ENCODE measurements at regions not wholly inside any gene's neighbourhood (a gene's known extent, or its start where the extent isn't known, plus 50 kb on each side); places are given as distances from the start of the nearest gene placed in this dataset.
"Not testable (repeated sequence)": the region's sequence is repeated elsewhere in the genome, so short reads cannot be mapped to it uniquely, and the experiment has no call there.

DNA sequence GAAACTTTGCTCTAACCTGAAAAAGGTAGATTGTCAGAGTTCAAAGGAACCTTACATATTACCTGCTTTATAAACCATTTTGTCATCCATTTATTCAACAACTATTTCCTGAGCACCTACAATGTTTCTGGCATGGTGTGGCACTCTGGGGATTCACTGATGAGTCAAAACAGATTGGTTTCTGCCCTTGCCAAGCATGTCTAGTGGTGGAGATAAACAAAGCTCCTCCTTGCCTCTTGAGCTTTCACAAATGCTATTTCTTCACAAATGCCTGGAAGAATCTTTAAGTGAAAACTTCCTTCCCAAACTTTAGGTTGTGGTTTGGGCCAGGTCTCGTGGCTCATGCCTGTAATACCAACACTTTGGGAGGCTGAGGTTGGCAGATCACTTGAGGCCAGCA lies 85.1 kb upstream of the RELN start:
- DNase-seq (ENCODE audit: low spot score) = no peak
- ChIA-PET POLR2A (ENCODE audit: low non-redundant PET) (no interaction called here), CTCF (no interaction called here)
- H3K27ac ChIP-seq = no peak overlapping the region
- TF ChIP-seq, protein P1, sequence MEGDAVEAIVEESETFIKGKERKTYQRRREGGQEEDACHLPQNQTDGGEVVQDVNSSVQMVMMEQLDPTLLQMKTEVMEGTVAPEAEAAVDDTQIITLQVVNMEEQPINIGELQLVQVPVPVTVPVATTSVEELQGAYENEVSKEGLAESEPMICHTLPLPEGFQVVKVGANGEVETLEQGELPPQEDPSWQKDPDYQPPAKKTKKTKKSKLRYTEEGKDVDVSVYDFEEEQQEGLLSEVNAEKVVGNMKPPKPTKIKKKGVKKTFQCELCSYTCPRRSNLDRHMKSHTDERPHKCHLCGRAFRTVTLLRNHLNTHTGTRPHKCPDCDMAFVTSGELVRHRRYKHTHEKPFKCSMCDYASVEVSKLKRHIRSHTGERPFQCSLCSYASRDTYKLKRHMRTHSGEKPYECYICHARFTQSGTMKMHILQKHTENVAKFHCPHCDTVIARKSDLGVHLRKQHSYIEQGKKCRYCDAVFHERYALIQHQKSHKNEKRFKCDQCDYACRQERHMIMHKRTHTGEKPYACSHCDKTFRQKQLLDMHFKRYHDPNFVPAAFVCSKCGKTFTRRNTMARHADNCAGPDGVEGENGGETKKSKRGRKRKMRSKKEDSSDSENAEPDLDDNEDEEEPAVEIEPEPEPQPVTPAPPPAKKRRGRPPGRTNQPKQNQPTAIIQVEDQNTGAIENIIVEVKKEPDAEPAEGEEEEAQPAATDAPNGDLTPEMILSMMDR (conservative IDR thresholded peaks at IDR 0.05; ENCODE audit: low read depth) = no peak

DNA sequence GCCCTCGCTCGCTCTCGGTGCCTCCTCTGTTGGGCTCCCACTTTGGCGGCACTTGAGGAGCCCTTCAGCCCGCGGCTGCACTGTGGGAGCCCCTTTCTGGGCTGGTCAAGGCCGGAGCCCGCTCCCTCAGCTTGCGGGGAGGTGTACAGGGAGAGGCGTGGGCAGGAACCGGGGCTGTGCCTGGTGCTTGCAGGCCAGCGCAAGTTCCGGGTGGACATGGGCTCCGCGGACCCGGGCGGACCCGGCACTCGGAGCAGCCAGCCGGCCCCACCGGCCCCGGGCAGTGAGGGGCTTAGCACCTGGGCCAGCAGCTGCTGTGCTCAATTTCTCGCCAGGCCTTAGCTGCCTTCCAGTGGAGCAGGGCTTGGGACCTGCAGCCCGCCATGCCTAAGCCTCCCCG lies 82.2 kb upstream of the RELN start:
- POLR2A ChIA-PET (ENCODE audit: low non-redundant PET); CTCF ChIA-PET; DNase-seq (ENCODE audit: low spot score); H3K27ac ChIP-seq: not testable (repeated sequence)

GRCh38 chr7:104065491-104065890 lies 76.0 kb upstream of the RELN start:
- TF ChIP-seq, protein P1 (conservative IDR thresholded peaks at IDR 0.05; ENCODE audit: low read depth) = no peak
- no peak overlapping the region for H3K27ac ChIP-seq
- ChIA-PET CTCF (no interaction called here), POLR2A (ENCODE audit: low non-redundant PET) (no interaction called here)
- no peak for DNase-seq (ENCODE audit: low spot score)

DNA sequence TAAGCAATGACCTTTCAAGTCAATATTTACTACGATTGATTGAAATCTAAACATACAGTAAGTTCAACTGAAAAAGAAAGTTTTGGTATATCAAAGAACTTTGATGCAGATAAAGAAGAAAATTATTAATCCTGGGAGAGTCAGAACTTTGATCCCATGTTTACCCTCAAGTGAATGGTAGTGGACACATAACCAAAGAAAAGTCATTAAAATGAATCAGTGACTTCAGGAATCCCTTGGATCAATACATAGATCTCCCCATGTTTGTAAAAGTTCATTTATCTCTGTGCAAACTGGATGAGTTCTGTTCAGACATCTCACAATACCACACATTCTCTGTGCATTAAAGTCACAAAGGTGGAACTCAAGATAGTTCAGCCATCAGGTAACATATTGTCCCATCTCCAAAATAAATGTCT lies 75.5 kb upstream of the RELN start:
- ChIA-PET CTCF (no interaction called here), POLR2A (ENCODE audit: low non-redundant PET) (no interaction called here)
- TF ChIP-seq, protein P1 (conservative IDR thresholded peaks at IDR 0.05; ENCODE audit: low read depth) = no peak
- H3K27ac ChIP-seq = no peak overlapping the region
- DNase-seq (ENCODE audit: low spot score) = no peak

DNA sequence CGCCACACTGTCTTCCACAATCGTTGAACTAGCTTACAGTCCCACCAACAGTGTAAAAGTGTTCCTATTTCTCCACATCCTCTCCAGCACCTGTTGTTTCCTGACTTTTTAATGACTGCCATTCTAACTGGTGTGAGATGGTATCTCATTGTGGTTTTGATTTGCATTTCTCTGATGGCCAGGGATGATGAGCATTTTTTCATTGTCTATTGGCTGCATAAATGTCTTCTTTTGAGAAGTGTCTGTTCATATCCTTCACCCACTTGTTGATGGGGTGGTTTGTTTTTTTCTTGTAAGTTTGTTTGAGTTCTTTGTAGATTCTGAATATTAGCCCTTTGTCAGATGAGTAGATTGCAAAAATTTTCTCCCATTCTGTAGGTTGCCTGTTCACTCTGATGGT lies 74.3 kb upstream of the RELN start:
- H3K27ac ChIP-seq; DNase-seq (ENCODE audit: low spot score); POLR2A ChIA-PET (ENCODE audit: low non-redundant PET); CTCF ChIA-PET: not testable (repeated sequence)

GRCh38 chr7:104061652-104062051 lies 72.2 kb upstream of the RELN start:
- CTCF ChIA-PET = no interaction called here

DNA sequence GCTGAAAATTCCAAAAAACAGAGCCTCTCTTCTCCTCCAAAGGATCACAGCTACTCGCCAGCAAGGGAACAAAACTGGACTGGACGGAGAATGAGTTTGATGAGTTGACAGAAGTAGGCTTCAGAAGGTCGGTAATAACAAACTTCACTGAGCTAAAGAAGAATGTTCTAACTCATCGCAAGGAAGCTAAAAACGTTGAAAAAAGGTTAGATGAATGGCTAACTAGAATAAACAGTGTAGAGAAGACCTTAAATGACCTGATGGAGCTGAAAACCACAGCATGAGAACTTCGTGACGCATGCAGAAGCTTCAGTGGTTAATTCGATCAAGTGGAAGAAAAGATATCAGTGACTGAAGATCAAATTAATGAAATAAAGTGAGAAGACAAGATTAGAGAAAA lies 70.4 kb upstream of the RELN start:
- H3K27ac ChIP-seq; CTCF ChIA-PET; POLR2A ChIA-PET (ENCODE audit: low non-redundant PET): not testable (repeated sequence)

More at GRCh38 chr7:104061652-104062051, 72.2 kb upstream of the RELN start:
- no peak for DNase-seq (ENCODE audit: low spot score)
- H3K27ac ChIP-seq = no peak overlapping the region
- TF ChIP-seq, protein P1 (conservative IDR thresholded peaks at IDR 0.05; ENCODE audit: low read depth) = no peak
- POLR2A ChIA-PET (ENCODE audit: low non-redundant PET) = no interaction called here

DNA sequence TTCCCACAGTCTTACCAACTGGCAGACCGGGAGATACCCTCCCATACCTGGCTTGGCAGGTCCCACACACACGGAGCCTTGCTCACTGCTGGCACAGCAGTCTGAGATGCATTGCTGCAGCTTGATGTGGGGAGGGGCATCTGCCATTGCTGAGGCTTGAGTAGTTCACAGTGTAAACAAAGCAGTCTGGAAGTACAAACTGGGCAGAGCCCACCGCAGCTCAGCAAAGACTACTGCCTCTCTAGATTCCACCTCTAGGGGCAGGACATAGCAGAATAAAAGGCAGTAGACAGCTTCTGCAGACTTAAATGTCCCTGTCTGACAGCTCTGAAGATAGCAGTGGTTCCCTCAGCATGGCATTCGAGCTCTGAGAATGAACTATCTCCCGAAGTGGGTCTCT lies 69.6 kb upstream of the RELN start:
- DNase-seq (ENCODE audit: low spot score) = no peak
- TF ChIP-seq, protein P1 (conservative IDR thresholded peaks at IDR 0.05; ENCODE audit: low read depth) = no peak
- POLR2A ChIA-PET (ENCODE audit: low non-redundant PET) = no interaction called here
- CTCF ChIA-PET = no interaction called here
- no peak overlapping the region for H3K27ac ChIP-seq

More for the DNA sequence above, 70.4 kb upstream of the RELN start:
- DNase-seq (ENCODE audit: low spot score) = not testable (repeated sequence)
